Stimulated activated naive CD4-positive, alpha-beta T cell (primary cell): ENCODE measurements at regions not wholly inside any gene's neighbourhood (a gene's known extent, or its start where the extent isn't known, plus 50 kb on each side); places are given as distances from the start of the nearest gene placed in this dataset.

Experiments used
- DNase-seq, 6 experiments: peaks; one replicate each; lab custom pipeline; 2025; lab: John Stamatoyannopoulos, UW

GRCh38 chr4:62144431-62144830 lies 944.3 kb downstream of the ADGRL3 start:
- no peak for DNase-seq

- no peak for DNase-seq
These were observed 935.5 kb downstream of the ADGRL3 start for GRCh38 chr4:62135565-62136156.

- no peak for DNase-seq
These were observed 933.9 kb downstream of the ADGRL3 start for GRCh38 chr4:62133977-62134376.

- no peak for DNase-seq
These were observed 933.2 kb downstream of the ADGRL3 start for GRCh38 chr4:62133101-62133897.

GRCh38 chr4:62131049-62131448 lies 930.9 kb downstream of the ADGRL3 start:
- DNase-seq, result no peak

- no peak for DNase-seq
These were observed 930.5 kb downstream of the ADGRL3 start for GRCh38 chr4:62130637-62131036.

GRCh38 chr4:62130230-62130629 lies 930.1 kb downstream of the ADGRL3 start:
- DNase-seq, result no peak
